ENCODE measurements at regions not wholly inside any gene's neighbourhood (a gene's known extent, or its start where the extent isn't known, plus 50 kb on each side); places are given as distances from the start of the nearest gene placed in this dataset.

- Histone ChIP-seq H3K9ac (ENCODE audit: low read depth in 2 of 2, low read length in 2 of 2) (no peak overlapping the region), H3K4me1 (no peaks in the 10 kb centered on the region), H3K4me3 (no peak overlapping the region), H3K9me3 (no peaks in the 10 kb centered on the region), H3K27me3 (no peaks in the 10 kb centered on the region), H3K36me3 (no peaks in the 10 kb centered on the region), H3K27ac (no peak overlapping the region)
- intact Hi-C loops (cut with DNase I), result no loop called here
- no peak for TF ChIP-seq CTCF (IDR thresholded peaks at IDR 0.05)
- DNase-seq, result no peak
Observed at GRCh38 chr5:3995954-3996619, 400.5 kb downstream of the IRX1 start.

- DNase-seq, result no peak
- H3K9ac ChIP-seq (ENCODE audit: low read depth in 2 of 2, low read length in 2 of 2), result no peak overlapping the region
- H3K36me3 ChIP-seq, result no peaks in the 10 kb centered on the region
- no peak overlapping the region for H3K27ac ChIP-seq
- H3K4me1 ChIP-seq, result no peaks in the 10 kb centered on the region
- H3K27me3 ChIP-seq, result no peaks in the 10 kb centered on the region
- H3K4me3 ChIP-seq, result no peak overlapping the region
- H3K9me3 ChIP-seq, result no peaks in the 10 kb centered on the region
- no peak for TF ChIP-seq CTCF (IDR thresholded peaks at IDR 0.05)
- intact Hi-C loops (cut with DNase I), result no loop called here
Observed at GRCh38 chr5:3996707-3997336, 401.2 kb downstream of the IRX1 start.

- no peak overlapping the region for H3K4me3 ChIP-seq
- H3K27me3 ChIP-seq, result no peaks in the 10 kb centered on the region
- H3K36me3 ChIP-seq, result no peaks in the 10 kb centered on the region
- H3K4me1 ChIP-seq, result no peaks in the 10 kb centered on the region
- H3K27ac ChIP-seq, result no peak overlapping the region
- TF ChIP-seq CTCF (IDR thresholded peaks at IDR 0.05), result no peak
- H3K9ac ChIP-seq (ENCODE audit: low read depth in 2 of 2, low read length in 2 of 2), result no peak overlapping the region
- intact Hi-C loops (cut with DNase I), result no loop called here
- no peak for DNase-seq
- no peaks in the 10 kb centered on the region for H3K9me3 ChIP-seq
Observed at GRCh38 chr5:3997670-3998069, 402.0 kb downstream of the IRX1 start.

- Histone ChIP-seq H3K27me3 (no peaks in the 10 kb centered on the region), H3K4me1 (no peaks in the 10 kb centered on the region), H3K27ac (no peak overlapping the region), H3K4me3 (no peak overlapping the region), H3K9ac (ENCODE audit: low read depth in 2 of 2, low read length in 2 of 2) (no peak overlapping the region), H3K9me3 (no peaks in the 10 kb centered on the region), H3K36me3 (no peaks in the 10 kb centered on the region)
- no peak for TF ChIP-seq CTCF (IDR thresholded peaks at IDR 0.05)
- intact Hi-C loops (cut with DNase I), result no loop called here
- no peak for DNase-seq
Observed at GRCh38 chr5:3999929-4000328, 404.3 kb downstream of the IRX1 start.

GRCh38 chr5:4001004-4001403 lies 405.4 kb downstream of the IRX1 start:
- H3K4me1 ChIP-seq, result no peaks in the 10 kb centered on the region
- intact Hi-C loops (cut with DNase I), result no loop called here
- H3K9me3 ChIP-seq, result no peaks in the 10 kb centered on the region
- no peak for DNase-seq
- no peaks in the 10 kb centered on the region for H3K27me3 ChIP-seq
- H3K4me3 ChIP-seq, result no peak overlapping the region
- no peaks in the 10 kb centered on the region for H3K36me3 ChIP-seq
- no peak overlapping the region for H3K27ac ChIP-seq
- H3K9ac ChIP-seq (ENCODE audit: low read depth in 2 of 2, low read length in 2 of 2), result no peak overlapping the region
- no peak for TF ChIP-seq CTCF (IDR thresholded peaks at IDR 0.05)

All from colonic mucosa (tissue), 4 donors.